A549 (cell line): ENCODE measurements at regions not wholly inside any gene's neighbourhood (a gene's known extent, or its start where the extent isn't known, plus 50 kb on each side); places are given as distances from the start of the nearest gene placed in this dataset.

Source experiments
- ATAC-seq, 2 experiments: fragments of 200-7000 bp in 1 of 2; fragments of >200 bp in 1 of 2; cut with Nextera tagmentation in 1 of 2; cut with Tn5 transposase in 1 of 2; 3 replicates each; pipeline versions ENCODE4 v1.8.0 to v1.9.1; 2018 to 2020; ENCODE audit warnings: mild to moderate bottlenecking in 1 of 2, moderate library complexity in 1 of 2
- CTCF ChIA-PET: fragments of 300-600 bp; sonication (Branson Sonifier 250); formaldehyde crosslinking; extraction: SDS; loops from one replicate; lab custom pipeline; 2021; ENCODE audit warnings: antibody characterized with exemption, inconsistent platforms; lab: Yijun Ruan, JAX
- POLR2A ChIA-PET: fragments of 350-600 bp; formaldehyde crosslinking; extraction: SDS; loops from one replicate; lab custom pipeline; 2021; ENCODE audit warnings: antibody characterized with exemption, inconsistent platforms; lab: Yijun Ruan, JAX
- DNase-seq, 2 experiments: peaks; one replicate each; pipeline versions ENCODE4 v3.0.0 to v3.0.0-alpha.2; 2011 to 2016; ENCODE audit warnings: low read depth in 1 of 2, low spot score in 1 of 2
- FAIRE-seq: peaks from 2 replicates; lab custom pipeline; 2011; peaks lifted over from hg19 to GRCh38; lab: Jason Lieb, UNC
- H3K27ac ChIP-seq, 2 experiments: fragments of >200 bp; sonication (Bioruptor Twin); formaldehyde crosslinking; 3 replicates each; pipeline ENCODE4 v1.5.1; 2016 to 2017
- H3K4me1 ChIP-seq: fragments of >200 bp; sonication (Bioruptor Twin); formaldehyde crosslinking; 3 replicates; pipeline ENCODE4 v1.6.1; 2016
- H3K4me2 ChIP-seq: fragments of >200 bp; sonication (Bioruptor Twin); formaldehyde crosslinking; 3 replicates; pipeline ENCODE4 v1.6.1; 2016
- H3K4me3 ChIP-seq: fragments of >200 bp; sonication (Bioruptor Twin); formaldehyde crosslinking; 3 replicates; pipeline ENCODE4 v1.5.1; 2016
- H3K9me3 ChIP-seq: fragments of >200 bp; sonication (Bioruptor Twin); formaldehyde crosslinking; 3 replicates; pipeline ENCODE4 v1.6.1; 2016
- ATOH8 ChIP-seq: fragments of 250-450 bp; sonication (Bioruptor Pico); IDR thresholded peaks from 2 replicates; pipeline ENCODE4 v1.5.0; 2020; ENCODE audit warnings: low read depth, mild to moderate bottlenecking, moderate library complexity
- CHD4 ChIP-seq: fragments of 200-600 bp; sonication (generic); IDR thresholded peaks from 2 replicates; pipeline ENCODE4 v1.6.1; 2016; ENCODE audit warnings: antibody characterized with exemption, mild to moderate bottlenecking, borderline replicate concordance
- EHF ChIP-seq: fragments of 250-450 bp; sonication (Bioruptor Pico); IDR thresholded peaks from 2 replicates; pipeline ENCODE4 v1.5.0; 2020; ENCODE audit warnings: mild to moderate bottlenecking
- EP300 ChIP-seq, 2 experiments: fragments of >200 bp; sonication (Bioruptor Twin); formaldehyde crosslinking; IDR thresholded peaks; 2 replicates in 1 of 2; 3 replicates in 1 of 2; pipeline ENCODE4 v1.6.1; 2016 to 2017
- ESRRA ChIP-seq: fragments of 150-350 bp; IDR thresholded peaks from 2 replicates; pipeline ENCODE4 v1.6.1; 2014; ENCODE audit warnings: mild to moderate bottlenecking, low read length, borderline replicate concordance
- FOSL2 ChIP-seq, 2 experiments: fragments of 450-650 bp in 1 of 2; fragments of >200 bp in 1 of 2; sonication (Bioruptor Twin) in 1 of 2; formaldehyde crosslinking; IDR thresholded peaks; 2 replicates each; pipeline versions ENCODE4 v1.5.0 to v1.6.1; 2016 to 2020; ENCODE audit warnings: mild to moderate bottlenecking in 1 of 2, moderate library complexity in 1 of 2
- GATA3 ChIP-seq: IDR thresholded peaks from 2 replicates; pipeline ENCODE4 v1.6.1; 2012; ENCODE audit warnings: borderline replicate concordance
- HDAC2 ChIP-seq: fragments of 200-600 bp; sonication (generic); IDR thresholded peaks from 2 replicates; pipeline ENCODE4 v1.6.1; 2016
- HEYL ChIP-seq: fragments of 250-450 bp; sonication (Bioruptor Pico); IDR thresholded peaks from 2 replicates; pipeline ENCODE4 v1.8.0; 2021; ENCODE audit warnings: mild to moderate bottlenecking, moderate library complexity
- HOXA7 ChIP-seq: fragments of 250-450 bp; sonication (Bioruptor Pico); IDR thresholded peaks from 2 replicates; pipeline ENCODE4 v1.5.0; 2020; ENCODE audit warnings: mild to moderate bottlenecking, moderate library complexity
- JUNB ChIP-seq: fragments of >200 bp; sonication (Bioruptor Twin); formaldehyde crosslinking; IDR thresholded peaks from 2 replicates; pipeline ENCODE4 v1.6.1; 2016
- KDM1A ChIP-seq: fragments of 200-600 bp; sonication (generic); IDR thresholded peaks from 2 replicates; pipeline ENCODE4 v1.6.1; 2016; ENCODE audit warnings: low read depth, mild to moderate bottlenecking
- MAX ChIP-seq: IDR thresholded peaks from 2 replicates; pipeline ENCODE4 v1.6.1; 2012
- MAZ ChIP-seq: fragments of 150-350 bp; IDR thresholded peaks from 2 replicates; pipeline ENCODE4 v1.6.1; 2014; ENCODE audit warnings: antibody characterized with exemption, low read depth, low read length, borderline replicate concordance
- NPAS2 ChIP-seq: fragments of 250-450 bp; sonication (Bioruptor Pico); IDR thresholded peaks from 2 replicates; pipeline ENCODE4 v1.8.0; 2022; ENCODE audit warnings: mild to moderate bottlenecking, moderate library complexity, borderline replicate concordance
- NR3C1 ChIP-seq: fragments of >200 bp; sonication (Bioruptor Twin); formaldehyde crosslinking; IDR thresholded peaks from 3 replicates; pipeline ENCODE4 v1.6.1; 2017
- PBX3 ChIP-seq: IDR thresholded peaks from 2 replicates; pipeline ENCODE4 v1.6.1; 2012
- PHF8 ChIP-seq: fragments of 200-600 bp; sonication (generic); IDR thresholded peaks from 2 replicates; pipeline ENCODE4 v1.6.1; 2016; ENCODE audit warnings: low read depth, mild to moderate bottlenecking, antibody characterized with exemption, moderate library complexity, borderline replicate concordance
- POLR2A ChIP-seq: IDR thresholded peaks from 2 replicates; pipeline ENCODE4 v1.6.1; 2012; ENCODE audit warnings: mild to moderate bottlenecking, low read length
- RAD21 ChIP-seq, 2 experiments: fragments of >200 bp in 1 of 2; sonication (Bioruptor Twin) in 1 of 2; formaldehyde crosslinking in 1 of 2; IDR thresholded peaks in 1 of 2; conservative IDR thresholded peaks in 1 of 2; 2 replicates in 1 of 2; 3 replicates in 1 of 2; pipeline ENCODE4 v1.6.1; 2012 to 2018; ENCODE audit warnings: inconsistent platforms in 1 of 2
- RFX5 ChIP-seq: fragments of 450-650 bp; IDR thresholded peaks from 2 replicates; pipeline ENCODE4 v1.7.1; 2014; ENCODE audit warnings: antibody characterized with exemption, mild to moderate bottlenecking, moderate library complexity
- RNF2 ChIP-seq: fragments of 200-600 bp; sonication (generic); IDR thresholded peaks from 2 replicates; pipeline ENCODE4 v1.6.1; 2016; ENCODE audit warnings: low read depth, mild to moderate bottlenecking, antibody characterized with exemption, moderate library complexity, borderline replicate concordance
- SMC3 ChIP-seq: fragments of >200 bp; sonication (Bioruptor Twin); formaldehyde crosslinking; IDR thresholded peaks from 3 replicates; pipeline ENCODE4 v1.6.1; 2018; ENCODE audit warnings: inconsistent platforms
- TP53 ChIP-seq: fragments of 250-450 bp; sonication (Bioruptor Pico); IDR thresholded peaks from 2 replicates; pipeline ENCODE4 v1.5.0; 2021; ENCODE audit warnings: mild to moderate bottlenecking, moderate library complexity
- ZFP36 ChIP-seq: fragments of 450-650 bp; IDR thresholded peaks from 2 replicates; pipeline ENCODE4 v1.6.1; 2014; ENCODE audit warnings: borderline replicate concordance; ENCODE audit not compliant: partially characterized antibody
- ZNF302 ChIP-seq: fragments of 250-450 bp; sonication (Bioruptor Pico); IDR thresholded peaks from 2 replicates; pipeline ENCODE4 v1.9.0; 2021; ENCODE audit warnings: inconsistent platforms, mild to moderate bottlenecking, moderate library complexity
- WGBS: methylation state at CpG from one replicate; pipeline ENCODE4 v1.1.6; 2017; ENCODE audit errors: missing lambda C conversion rate; 5-methylcytosine and 5-hydroxymethylcytosine counted together
- TF ChIP-seq, protein P1 (sequence below): IDR thresholded peaks from 2 replicates; pipeline ENCODE4 v1.6.1; 2012; ENCODE audit warnings: low read depth, borderline replicate concordance
- TF ChIP-seq, protein P2 (sequence below): fragments of >200 bp; sonication (Bioruptor Twin); formaldehyde crosslinking; IDR thresholded peaks from 3 replicates; pipeline ENCODE4 v1.5.1; 2016

DNA sequence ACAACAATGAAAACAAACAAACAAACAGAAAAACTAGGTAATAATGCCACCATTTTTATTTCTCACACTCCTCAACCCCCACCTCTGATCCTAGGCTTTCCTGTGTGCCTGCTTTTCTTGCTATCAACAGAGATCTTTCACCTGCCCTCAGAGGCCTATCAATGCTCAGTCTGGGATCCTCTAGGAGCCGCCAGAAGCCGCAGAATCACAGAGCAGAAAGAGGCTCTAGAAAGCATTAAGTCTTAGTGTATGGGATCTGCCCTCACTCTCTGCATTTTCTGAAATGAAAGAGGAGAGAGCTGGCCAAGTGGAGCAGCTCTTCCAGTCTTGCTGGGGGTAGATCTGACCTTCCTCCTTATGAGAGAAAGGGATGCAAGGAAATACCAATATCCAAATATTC, 306.8 kb downstream of the TUSC7 start:
- FAIRE-seq (no peak), DNase-seq (no peak), ATAC-seq (peak in 1 of 2 experiments; percentile 35; a peak in 1 of 6 replicates)
- TF ChIP-seq, protein P1, sequence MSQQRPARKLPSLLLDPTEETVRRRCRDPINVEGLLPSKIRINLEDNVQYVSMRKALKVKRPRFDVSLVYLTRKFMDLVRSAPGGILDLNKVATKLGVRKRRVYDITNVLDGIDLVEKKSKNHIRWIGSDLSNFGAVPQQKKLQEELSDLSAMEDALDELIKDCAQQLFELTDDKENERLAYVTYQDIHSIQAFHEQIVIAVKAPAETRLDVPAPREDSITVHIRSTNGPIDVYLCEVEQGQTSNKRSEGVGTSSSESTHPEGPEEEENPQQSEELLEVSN: no peak
- TF ChIP-seq RAD21 (conservative IDR thresholded peaks at IDR 0.05 in 1 of 2, IDR thresholded peaks at IDR 0.05 in 1 of 2): peak in 1 of 2 experiments; percentile 26; a peak in 2 of 5 replicates
- WGBS: 71% methylated on average over 2 of the region's 2 CpGs
- Histone ChIP-seq H3K4me2 (no peak overlapping the region), H3K4me3 (no peak overlapping the region), H3K27ac (no peak overlapping the region), H3K9me3 (no peaks in the 10 kb centered on the region), H3K4me1 (no peaks in the 10 kb centered on the region)
- POLR2A ChIA-PET: no interaction called here
- CTCF ChIA-PET: no interaction called here

GRCh38 chr3:117017135-117017894, 307.7 kb downstream of the TUSC7 start:
- H3K9me3 ChIP-seq: no peaks in the 10 kb centered on the region
- DNase-seq (no peak), ATAC-seq (no peak), FAIRE-seq (no peak)
- no peak overlapping the region for H3K27ac ChIP-seq
- no peak for TF ChIP-seq ZFP36
- no peak for TF ChIP-seq SMC3
- no peak for TF ChIP-seq HDAC2
- no peak for TF ChIP-seq MAX
- no peak for TF ChIP-seq EHF (CRISPR knock-in tag)
- TF ChIP-seq ATOH8 (CRISPR knock-in tag): no peak
- no peak for TF ChIP-seq TP53 (CRISPR knock-in tag)
- TF ChIP-seq, protein P2, sequence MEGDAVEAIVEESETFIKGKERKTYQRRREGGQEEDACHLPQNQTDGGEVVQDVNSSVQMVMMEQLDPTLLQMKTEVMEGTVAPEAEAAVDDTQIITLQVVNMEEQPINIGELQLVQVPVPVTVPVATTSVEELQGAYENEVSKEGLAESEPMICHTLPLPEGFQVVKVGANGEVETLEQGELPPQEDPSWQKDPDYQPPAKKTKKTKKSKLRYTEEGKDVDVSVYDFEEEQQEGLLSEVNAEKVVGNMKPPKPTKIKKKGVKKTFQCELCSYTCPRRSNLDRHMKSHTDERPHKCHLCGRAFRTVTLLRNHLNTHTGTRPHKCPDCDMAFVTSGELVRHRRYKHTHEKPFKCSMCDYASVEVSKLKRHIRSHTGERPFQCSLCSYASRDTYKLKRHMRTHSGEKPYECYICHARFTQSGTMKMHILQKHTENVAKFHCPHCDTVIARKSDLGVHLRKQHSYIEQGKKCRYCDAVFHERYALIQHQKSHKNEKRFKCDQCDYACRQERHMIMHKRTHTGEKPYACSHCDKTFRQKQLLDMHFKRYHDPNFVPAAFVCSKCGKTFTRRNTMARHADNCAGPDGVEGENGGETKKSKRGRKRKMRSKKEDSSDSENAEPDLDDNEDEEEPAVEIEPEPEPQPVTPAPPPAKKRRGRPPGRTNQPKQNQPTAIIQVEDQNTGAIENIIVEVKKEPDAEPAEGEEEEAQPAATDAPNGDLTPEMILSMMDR: no peak
- no peak for TF ChIP-seq HOXA7 (CRISPR knock-in tag)
- TF ChIP-seq PHF8: no peak
- H3K4me3 ChIP-seq: no peak overlapping the region
- H3K4me2 ChIP-seq: no peak overlapping the region
- 15% methylated on average over 6 of the region's 7 CpGs for WGBS
- H3K4me1 ChIP-seq: no peaks in the 10 kb centered on the region
- POLR2A ChIA-PET: no interaction called here
- CTCF ChIA-PET: interaction anchor here (0.5 to 1.9 kb wide), 3 partner anchors 9 to 981 kb away, joined by 3 to 7 read pairs (median 6); no protein-coding TSS in a partner anchor

DNA sequence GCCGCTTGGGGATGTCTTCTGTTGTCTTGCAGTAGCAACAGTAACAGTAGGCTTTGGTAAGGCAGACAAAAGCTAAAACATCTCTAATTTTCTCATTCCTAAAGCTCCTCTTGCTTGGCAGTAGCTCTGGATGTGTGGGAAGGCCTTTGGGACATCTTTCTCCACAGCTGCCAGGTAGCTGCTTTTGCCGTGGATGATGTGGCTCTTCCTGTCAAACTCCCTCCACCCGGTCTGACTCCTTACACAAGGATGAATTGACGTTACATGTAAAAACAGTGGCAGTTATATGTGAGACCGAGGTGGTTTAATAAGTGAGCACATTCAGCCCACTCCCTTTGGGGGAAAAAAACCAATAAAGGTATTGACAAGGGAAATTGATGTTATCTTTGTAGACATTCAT, 309.1 kb downstream of the TUSC7 start:
- DNase-seq (no peak), ATAC-seq (no peak; a peak in 1 of 6 replicates), FAIRE-seq (no peak)
- Histone ChIP-seq H3K9me3 (no peaks in the 10 kb centered on the region), H3K4me1 (no peaks in the 10 kb centered on the region), H3K4me3 (no peak overlapping the region), H3K4me2 (no peak overlapping the region; the same call in 2 of the 3 replicates)
- WGBS: 29% methylated on average over 5 of the region's 5 CpGs
- ChIA-PET POLR2A (no interaction called here), CTCF (interaction anchor here (0.6 to 1.9 kb wide), 11 partner anchors 8 to 1611 kb away, joined by 3 to 7 read pairs (median 4); no protein-coding TSS in a partner anchor)
- TF ChIP-seq FOSL2 (IDR thresholded peaks at IDR 0.05) (no peak), FOSL2 (CRISPR knock-in tag; IDR thresholded peaks at IDR 0.05) (no peak), RNF2 (no peak), HEYL (CRISPR knock-in tag) (no peak), EP300 (IDR thresholded peaks at IDR 0.05) (no peak), TP53 (CRISPR knock-in tag) (no peak), HOXA7 (CRISPR knock-in tag) (no peak), RFX5 (no peak), NPAS2 (CRISPR knock-in tag) (no peak), ZNF302 (CRISPR knock-in tag) (no peak), GATA3 (no peak), POLR2A (no peak), KDM1A (no peak), CHD4 (no peak), ATOH8 (CRISPR knock-in tag) (no peak), PBX3 (no peak), JUNB (no peak), MAZ (no peak), NR3C1 (no peak), MAX (no peak), ESRRA (no peak)
- TF ChIP-seq, all 56 proteins: peak for 0
- no peak overlapping the region for H3K27ac ChIP-seq
